NCI-H1694 (cell line): ENCODE measurements at regions not wholly inside any gene's neighbourhood (a gene's known extent, or its start where the extent isn't known, plus 50 kb on each side); places are given as distances from the start of the nearest gene placed in this dataset.

ENCODE experiments used
- DNase-seq: peaks from one replicate; lab custom pipeline; 2025; lab: John Stamatoyannopoulos, UW

DNA sequence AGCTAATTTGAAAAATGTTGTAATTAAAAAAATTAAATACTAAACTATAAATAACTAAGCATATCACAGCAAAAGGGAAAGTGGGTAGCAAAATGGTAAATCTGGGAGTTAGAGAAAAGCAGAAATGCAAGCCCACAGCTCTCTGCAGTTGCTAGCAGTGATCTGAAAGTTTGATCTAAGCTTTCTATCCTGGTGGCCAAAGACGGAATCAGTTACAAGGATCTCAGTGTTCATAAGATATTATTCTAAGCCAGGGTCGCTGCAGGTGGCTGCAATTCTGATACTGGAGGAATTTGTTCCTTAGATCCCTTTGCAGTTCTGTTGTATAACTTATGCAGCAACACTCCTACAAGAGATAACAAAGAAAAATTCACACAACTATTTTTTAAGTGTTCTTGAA, 363.7 kb downstream of the SETD4 start:
- no peak for DNase-seq

DNA sequence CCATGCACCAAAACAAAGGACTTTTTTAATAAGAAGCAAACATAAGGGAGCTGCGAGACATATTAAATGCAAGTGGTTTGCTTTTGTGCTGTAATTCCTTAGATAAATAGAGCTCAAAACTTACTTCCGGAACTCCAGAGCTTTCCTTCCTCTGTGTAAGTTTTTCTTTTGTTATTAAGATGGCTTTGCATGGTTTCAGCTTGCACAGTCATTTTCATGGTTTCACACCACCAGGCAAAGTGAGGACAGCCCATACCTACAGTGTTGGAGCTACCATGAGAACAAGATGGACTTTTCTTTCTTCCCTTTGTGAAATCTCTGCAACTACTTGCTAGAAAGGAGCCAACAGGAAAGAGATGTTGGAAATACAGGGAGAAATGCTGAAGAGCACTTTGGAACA, 368.0 kb downstream of the SETD4 start:
- no peak for DNase-seq

DNA sequence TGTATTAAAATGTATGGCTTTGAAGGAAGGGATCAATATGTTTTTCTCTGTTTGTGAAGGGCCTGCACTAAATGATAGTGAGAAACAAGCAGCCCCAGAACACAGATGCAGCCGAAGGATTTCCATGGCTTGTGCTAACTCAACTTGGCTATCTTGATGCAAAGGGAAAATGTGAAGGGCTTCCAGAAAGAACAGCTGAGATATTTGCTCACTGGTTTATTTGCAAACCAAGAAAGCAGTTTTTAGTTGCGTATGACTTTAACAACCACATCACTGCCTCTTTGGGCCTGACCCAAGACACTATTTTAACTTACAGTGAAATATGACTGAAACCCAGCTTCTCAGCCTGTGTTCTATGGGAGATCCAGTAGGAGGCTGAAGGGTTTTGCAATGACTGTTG, 369.9 kb downstream of the SETD4 start:
- DNase-seq, result no peak

GRCh38 chr21:35686156-35686555, 374.2 kb downstream of the SETD4 start:
- DNase-seq, result no peak

DNA sequence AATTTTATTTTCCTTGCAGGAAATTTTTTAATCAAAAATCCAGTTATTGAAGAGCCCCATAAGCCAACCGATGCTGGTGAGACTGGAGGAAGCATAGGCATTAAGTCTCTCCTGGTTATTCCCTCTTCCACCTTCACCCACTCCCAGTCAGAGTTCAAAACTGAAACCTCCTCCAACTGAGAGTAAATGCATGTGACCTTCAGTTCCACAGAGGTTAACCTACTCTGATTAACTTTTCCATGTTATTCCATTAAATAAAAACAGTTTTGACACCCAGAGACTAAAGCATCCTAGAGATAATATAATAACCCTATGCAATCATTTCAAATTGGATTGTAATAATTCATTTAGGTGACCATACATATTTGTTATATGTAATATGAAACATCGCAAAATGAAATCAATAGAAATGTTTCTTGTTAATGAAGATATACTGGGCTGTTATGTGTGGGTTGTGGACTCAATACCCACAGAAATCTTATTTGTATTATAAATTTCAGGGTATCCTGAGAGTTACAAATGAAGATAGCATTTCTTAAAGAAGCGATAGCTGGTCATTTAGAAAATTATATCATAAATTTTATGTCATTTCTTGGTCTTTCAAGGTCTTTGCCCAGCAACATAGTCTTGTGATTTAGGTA, 376.5 kb downstream of the SETD4 start:
- no peak for DNase-seq

- no peak for DNase-seq
These were observed 377.3 kb downstream of the SETD4 start for GRCh38 chr21:35682904-35683549.

DNA sequence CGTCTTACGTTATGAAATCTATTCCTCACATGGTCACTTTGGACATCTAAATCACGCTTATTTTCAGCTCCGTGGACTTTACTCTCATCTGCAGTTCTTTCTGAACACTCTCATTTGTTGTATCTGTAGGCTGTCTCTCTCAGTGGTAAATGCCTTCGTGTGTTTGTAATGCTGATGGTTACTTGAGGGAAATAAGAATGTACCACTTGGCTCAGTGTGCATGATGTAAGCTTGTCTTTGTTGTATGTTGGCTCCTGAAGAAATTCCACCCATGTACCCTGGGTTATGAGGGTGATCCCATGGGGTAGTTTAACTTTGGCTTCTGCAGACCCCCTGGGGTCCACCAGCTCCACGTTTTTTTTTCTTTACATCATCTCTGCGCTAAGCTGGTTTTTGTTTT, 378.4 kb downstream of the SETD4 start:
- no peak for DNase-seq

DNA sequence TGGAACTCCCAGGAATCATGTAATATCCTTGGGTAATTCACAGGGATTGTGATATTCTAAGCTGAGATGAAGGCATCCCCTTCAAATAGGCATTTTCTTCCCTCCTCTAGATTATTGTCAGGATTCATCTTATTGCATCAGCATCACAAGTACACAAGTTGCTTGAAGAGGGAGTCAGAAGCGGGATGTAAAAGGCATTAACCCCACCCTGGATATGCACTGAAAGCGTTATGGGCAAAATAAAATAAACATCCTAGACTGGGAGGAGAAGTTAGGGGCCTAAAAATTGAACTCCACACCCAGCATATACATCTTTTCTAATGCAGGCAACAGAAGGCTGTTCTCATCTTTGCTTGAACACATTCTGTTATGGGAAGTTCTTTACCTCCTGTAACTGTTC, 381.2 kb downstream of the SETD4 start:
- DNase-seq, result no peak

DNA sequence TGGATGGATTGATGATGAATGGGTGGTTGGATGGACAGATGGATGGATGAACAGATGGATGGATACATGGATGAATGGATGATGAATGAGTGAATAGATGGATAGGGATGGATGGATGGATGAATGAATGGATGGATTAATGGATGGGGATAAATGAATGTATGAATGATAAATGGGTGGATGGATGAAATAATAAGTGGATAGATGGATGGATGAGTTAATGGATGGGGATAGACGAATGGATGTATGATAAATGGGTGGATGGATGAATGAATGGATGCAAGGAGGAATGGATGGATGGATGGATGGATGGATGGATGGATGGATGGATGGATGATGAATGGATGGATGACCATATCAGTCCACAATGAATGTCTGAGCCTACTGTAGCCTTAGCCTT, 381.9 kb downstream of the SETD4 start:
- no peak for DNase-seq

- DNase-seq, result no peak
These were observed 383.0 kb downstream of the SETD4 start for GRCh38 chr21:35677298-35677841.

GRCh38 chr21:35674895-35675470, 385.3 kb downstream of the SETD4 start:
- DNase-seq, result no peak

DNA sequence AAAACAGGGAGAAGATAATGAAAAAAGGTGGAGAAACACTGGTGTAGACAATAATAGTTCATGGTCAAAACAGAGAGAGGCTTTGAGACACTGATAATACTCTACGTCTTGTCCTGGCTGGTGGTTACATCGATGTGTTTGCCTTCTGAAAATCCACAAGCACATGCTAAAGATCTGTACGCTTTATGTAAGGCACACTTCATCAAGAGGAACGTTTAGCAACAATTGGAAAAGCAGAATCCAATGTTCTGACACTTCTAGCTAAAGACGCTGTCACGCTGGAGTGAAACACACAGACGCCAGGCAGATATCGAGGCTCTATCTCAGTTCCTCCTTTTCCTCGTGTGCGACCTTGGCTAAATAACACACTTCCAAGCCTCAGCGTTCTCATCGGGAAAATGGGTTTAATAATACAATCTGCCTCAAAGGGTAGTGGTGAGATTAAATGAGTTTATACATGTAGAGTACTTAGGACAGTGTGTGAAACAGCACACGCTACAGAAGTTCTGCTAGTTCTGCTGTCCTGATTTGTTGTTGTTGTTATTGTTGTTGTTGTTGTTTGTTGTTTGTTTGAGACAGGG, 386.1 kb downstream of the SETD4 start:
- no peak for DNase-seq

- no peak for DNase-seq
These were observed 388.0 kb downstream of the SETD4 start for GRCh38 chr21:35672313-35672712.

DNA sequence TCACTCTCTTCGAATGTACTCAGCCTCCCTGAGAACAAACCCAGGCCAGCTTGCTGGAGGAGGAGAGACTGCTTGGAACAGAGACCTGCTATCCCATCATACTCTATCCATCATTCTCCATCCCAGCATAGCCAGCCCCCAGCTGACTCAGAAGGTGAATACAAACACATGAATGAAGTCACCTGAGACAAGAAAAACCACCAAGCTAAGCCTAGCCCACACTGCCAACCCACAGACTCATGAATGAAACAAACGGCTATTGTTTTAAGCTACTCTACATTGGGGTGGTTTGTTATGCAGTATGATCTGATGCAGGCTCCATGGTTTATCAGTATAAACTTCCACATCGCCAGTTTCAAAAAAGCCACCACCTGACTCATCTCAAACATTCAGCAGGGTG, 395.6 kb downstream of the SETD4 start:
- no peak for DNase-seq

GRCh38 chr21:35663856-35664606, 396.3 kb downstream of the SETD4 start:
- DNase-seq, result no peak

GRCh38 chr21:35658242-35658641, 402.1 kb downstream of the SETD4 start:
- DNase-seq, result no peak

GRCh38 chr21:35652872-35653271, 407.5 kb downstream of the SETD4 start:
- no peak for DNase-seq

GRCh38 chr21:35652196-35652595, 408.1 kb downstream of the SETD4 start:
- DNase-seq, result no peak

DNA sequence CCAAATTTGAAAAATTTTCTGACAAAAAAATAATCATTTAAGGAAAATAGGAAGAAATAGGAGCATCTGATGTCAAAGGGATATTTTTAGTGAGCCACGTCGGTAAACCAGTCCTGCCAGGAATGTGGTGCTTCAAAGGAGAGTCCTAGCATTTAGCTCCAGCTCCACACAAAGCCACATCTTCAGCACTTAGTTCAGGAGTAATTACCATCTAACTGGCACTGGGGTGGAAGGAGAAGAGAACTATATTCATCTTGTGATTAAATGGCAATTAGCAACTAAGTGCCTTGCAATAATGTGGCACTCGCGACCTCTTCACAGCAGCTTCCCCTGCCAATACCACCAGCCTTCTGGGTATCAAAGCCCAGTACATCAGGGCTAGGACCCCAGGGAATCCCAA, 409.1 kb downstream of the SETD4 start:
- no peak for DNase-seq

DNA sequence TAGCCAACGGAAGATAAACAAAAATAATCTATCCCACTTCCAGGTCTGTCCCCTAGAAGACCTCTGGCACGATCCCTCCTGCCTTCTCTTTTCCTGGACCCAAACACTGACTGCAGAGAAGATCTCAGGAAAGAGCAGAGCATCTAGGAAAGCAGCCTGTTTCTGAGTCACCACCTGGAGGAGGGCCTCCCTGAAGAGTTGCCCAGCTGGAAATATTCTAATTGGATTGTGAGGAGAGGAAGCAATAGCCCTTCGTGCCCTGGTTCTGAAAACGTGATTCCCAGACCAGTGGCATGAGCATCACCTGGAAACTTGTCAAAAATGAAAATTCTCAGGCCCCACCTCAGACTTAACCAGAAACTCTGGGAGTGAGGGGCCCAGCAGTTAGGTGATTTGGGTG, 411.1 kb downstream of the SETD4 start:
- DNase-seq, result no peak

DNA sequence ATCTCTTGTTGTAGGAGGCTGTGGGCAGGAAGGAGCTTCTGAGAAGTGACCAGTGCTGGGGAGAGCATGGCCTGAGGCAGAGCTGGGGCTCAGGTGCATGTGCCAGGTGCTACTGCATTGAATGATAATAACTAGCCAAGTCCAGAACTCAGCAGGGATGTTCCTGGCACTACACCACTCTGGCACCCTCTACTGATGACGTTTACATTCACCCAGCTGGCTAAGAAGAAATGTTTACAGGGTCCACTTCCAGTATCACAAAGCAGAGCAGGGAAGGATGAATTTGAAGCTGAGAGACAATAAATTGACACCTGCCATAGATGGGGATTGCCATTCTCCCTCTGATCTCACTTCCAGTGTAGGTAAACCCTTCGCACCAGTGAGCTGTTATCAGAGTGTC, 411.8 kb downstream of the SETD4 start:
- no peak for DNase-seq

- no peak for DNase-seq
These were observed 413.7 kb downstream of the SETD4 start for GRCh38 chr21:35646606-35647005.
